ENCODE measurements at regions not wholly inside any gene's neighbourhood (a gene's known extent, or its start where the extent isn't known, plus 50 kb on each side); places are given as distances from the start of the nearest gene placed in this dataset.

GRCh38 chrX:2626750-2627149 is 64.3 kb upstream of the CD99 start:
- TF ChIP-seq CREB1 (CRISPR knock-in tag; IDR thresholded peaks at IDR 0.05; ENCODE audit: low read depth) (no peak), CTCF (conservative IDR thresholded peaks at IDR 0.05; ENCODE audit: low read depth in 2 of 2) (no peak), EZH2 (IDR thresholded peaks at IDR 0.05; ENCODE audit: low read depth, unreplicated experiment) (no peak), POLR2AphosphoS5 (IDR thresholded peaks at IDR 0.05; ENCODE audit: low read depth) (no peak), STAT1 (IDR thresholded peaks at IDR 0.05; ENCODE audit: unreplicated experiment) (no peak), EZH2phosphoT487 (IDR thresholded peaks at IDR 0.05; ENCODE audit: unreplicated experiment) (no peak), REST (IDR thresholded peaks at IDR 0.05; ENCODE audit: unreplicated experiment) (no peak), ZNF331 (CRISPR knock-in tag; IDR thresholded peaks at IDR 0.05; ENCODE audit: low read depth) (no peak), JUNB (IDR thresholded peaks at IDR 0.05; ENCODE audit: unreplicated experiment) (no peak)
